H9 (cell line): ENCODE measurements at regions not wholly inside any gene's neighbourhood (a gene's known extent, or its start where the extent isn't known, plus 50 kb on each side); places are given as distances from the start of the nearest gene placed in this dataset.

Source experiments
- DNase-seq: peaks from one replicate; pipeline ENCODE4 v3.0.0-alpha.2; 2017
- H2AFZ ChIP-seq: one replicate; pipeline ENCODE4 v1.6.1; 2013; ENCODE audit warnings: mild to moderate bottlenecking, low read length, control low read depth, moderate library complexity
- H2AK5ac ChIP-seq: 2 replicates; pipeline ENCODE4 v1.6.1; 2013; ENCODE audit warnings: low read length, control low read depth, mixed read lengths; ENCODE audit not compliant: insufficient read length
- H2BK120ac ChIP-seq: one replicate; pipeline ENCODE4 v1.6.1; 2013; ENCODE audit warnings: low read depth, mild to moderate bottlenecking, low read length, control low read depth, inconsistent platforms; ENCODE audit not compliant: poor library complexity, severe bottlenecking
- H2BK12ac ChIP-seq: 2 replicates; pipeline ENCODE4 v1.6.1; 2013; ENCODE audit warnings: low read length, control low read depth, mixed read lengths, low read depth; ENCODE audit not compliant: insufficient read length
- H2BK15ac ChIP-seq: 2 replicates; pipeline ENCODE4 v1.6.1; 2013; ENCODE audit warnings: low read depth, low read length, control low read depth
- H2BK20ac ChIP-seq: one replicate; pipeline ENCODE4 v1.6.1; 2013; ENCODE audit warnings: low read depth, mild to moderate bottlenecking, low read length, control low read depth, inconsistent platforms; ENCODE audit not compliant: poor library complexity, severe bottlenecking
- H2BK5ac ChIP-seq: 2 replicates; pipeline ENCODE4 v1.6.1; 2013; ENCODE audit warnings: low read length, control low read depth, mixed read lengths; ENCODE audit not compliant: insufficient read length
- H3K14ac ChIP-seq: 2 replicates; pipeline ENCODE4 v1.6.1; 2013; ENCODE audit warnings: low read length, control low read depth; ENCODE audit not compliant: insufficient read depth
- H3K18ac ChIP-seq: 2 replicates; pipeline ENCODE4 v1.6.1; 2013; ENCODE audit warnings: low read depth, mild to moderate bottlenecking, mixed read lengths, low read length, control low read depth; ENCODE audit not compliant: insufficient read length
- H3K23ac ChIP-seq: 2 replicates; pipeline ENCODE4 v1.6.1; 2013; ENCODE audit warnings: low read length, control low read depth, mixed read lengths, low read depth; ENCODE audit not compliant: insufficient read length
- H3K23me2 ChIP-seq: 2 replicates; pipeline ENCODE4 v1.6.1; 2013; ENCODE audit warnings: low read depth, mild to moderate bottlenecking, mixed read lengths, low read length, control low read depth; ENCODE audit not compliant: insufficient read length, poor library complexity, severe bottlenecking
- H3K27ac ChIP-seq: 2 replicates; pipeline ENCODE4 v1.5.1; 2013; ENCODE audit warnings: low read length, control low read depth, mixed read lengths, low read depth; ENCODE audit not compliant: insufficient read length
- H3K27me3 ChIP-seq: 2 replicates; pipeline ENCODE4 v1.6.1; 2013; ENCODE audit warnings: low read length, control low read depth, inconsistent platforms; ENCODE audit not compliant: insufficient read depth
- H3K4ac ChIP-seq: 2 replicates; pipeline ENCODE4 v1.6.1; 2013; ENCODE audit warnings: low read depth, mild to moderate bottlenecking, control low read depth, inconsistent platforms, low read length, moderate library complexity
- H3K4me1 ChIP-seq: 2 replicates; pipeline ENCODE4 v1.6.1; 2013; ENCODE audit warnings: low read length, control low read depth, inconsistent platforms; ENCODE audit not compliant: insufficient read depth
- H3K4me2 ChIP-seq: 2 replicates; pipeline ENCODE4 v1.6.1; 2013; ENCODE audit warnings: low read length, control low read depth, mixed read lengths; ENCODE audit not compliant: insufficient read length, insufficient read depth
- H3K56ac ChIP-seq: 2 replicates; pipeline ENCODE4 v1.6.1; 2013; ENCODE audit warnings: low read depth, mild to moderate bottlenecking, mixed read lengths, low read length, control low read depth; ENCODE audit not compliant: insufficient read length
- H3K79me1 ChIP-seq: 2 replicates; pipeline ENCODE4 v1.6.1; 2013; ENCODE audit warnings: low read depth, mild to moderate bottlenecking, moderate library complexity, low read length, control low read depth, inconsistent platforms; ENCODE audit not compliant: insufficient read depth, poor library complexity, severe bottlenecking
- H3K79me2 ChIP-seq: 2 replicates; pipeline ENCODE4 v1.6.1; 2013; ENCODE audit warnings: low read length, control low read depth, inconsistent platforms; ENCODE audit not compliant: insufficient read depth
- H3K9ac ChIP-seq: 2 replicates; pipeline ENCODE4 v1.6.1; 2013; ENCODE audit warnings: low read length, control low read depth, mixed read lengths; ENCODE audit not compliant: insufficient read length; ENCODE audit errors: extremely low read depth
- H3K9me3 ChIP-seq: one replicate; pipeline ENCODE4 v1.6.1; 2013; ENCODE audit warnings: low read depth, low read length, inconsistent platforms; ENCODE audit not compliant: control insufficient read depth
- H3T11ph ChIP-seq: one replicate; pipeline ENCODE4 v1.6.1; 2013; ENCODE audit warnings: mild to moderate bottlenecking, low read length, control low read depth, inconsistent platforms
- H4K20me1 ChIP-seq: one replicate; pipeline ENCODE4 v1.6.1; 2013; ENCODE audit not compliant: control insufficient read depth, insufficient read length, insufficient read depth
- H4K5ac ChIP-seq: 2 replicates; pipeline ENCODE4 v1.6.1; 2013; ENCODE audit warnings: low read depth, mild to moderate bottlenecking, mixed read lengths, low read length, control low read depth; ENCODE audit not compliant: insufficient read length
- H4K8ac ChIP-seq: replicated peaks from 2 replicates; pipeline ENCODE4 v1.6.1; 2013; ENCODE audit warnings: low read length, control low read depth, mixed read lengths, low read depth; ENCODE audit not compliant: insufficient read length
- H4K91ac ChIP-seq: 2 replicates; pipeline ENCODE4 v1.6.1; 2013; ENCODE audit warnings: low read depth, mild to moderate bottlenecking, moderate library complexity, mixed read lengths, low read length, control low read depth; ENCODE audit not compliant: insufficient read length
- H3K27ac Mint-ChIP-seq, 3 experiments: 2 replicates in 2 of 3; 3 replicates in 1 of 3; pipeline ENCODE4 v1.8.0; 2020 to 2021; ENCODE audit warnings: mixed read lengths in 3 of 3, mild to moderate bottlenecking in 1 of 3, moderate library complexity in 1 of 3
- H3K27me3 Mint-ChIP-seq: 2 replicates; pipeline ENCODE4 v1.8.0; 2021; ENCODE audit warnings: low read depth, mild to moderate bottlenecking, moderate library complexity, mixed read lengths
- H3K36me3 Mint-ChIP-seq, 3 experiments: 2 replicates in 2 of 3; 3 replicates in 1 of 3; pipeline ENCODE4 v1.8.0; 2020 to 2021; ENCODE audit warnings: low read depth in 3 of 3, mixed read lengths in 3 of 3; ENCODE audit not compliant: insufficient read depth in 1 of 3
- H3K4me1 Mint-ChIP-seq, 2 experiments: 2 replicates each; pipeline ENCODE4 v1.8.0; 2020; ENCODE audit warnings: mixed read lengths in 2 of 2
- H3K4me3 Mint-ChIP-seq, 2 experiments: 2 replicates in 1 of 2; 3 replicates in 1 of 2; pipeline ENCODE4 v1.8.0; 2020 to 2021; ENCODE audit warnings: mild to moderate bottlenecking in 2 of 2, mixed read lengths in 2 of 2, moderate library complexity in 1 of 2
- H3K9me3 Mint-ChIP-seq, 2 experiments: 2 replicates in 1 of 2; 3 replicates in 1 of 2; pipeline ENCODE4 v1.8.0; 2020; ENCODE audit warnings: mild to moderate bottlenecking in 2 of 2, mixed read lengths in 2 of 2, moderate library complexity in 1 of 2
- CTCF ChIP-seq: fragments of 200-600 bp; sonication (generic); conservative IDR thresholded peaks from 3 replicates; pipeline ENCODE4 v1.8.0; 2021; ENCODE audit warnings: antibody characterized with exemption, mild to moderate bottlenecking
- WGBS: extraction: QIAGEN DNeasy Blood & Tissue Kit; methylation state at CpG from one replicate; pipeline ENCODE4 v1.1.7; 2013; ENCODE audit warnings: missing lambda C conversion rate, low lambda C conversion rate, mixed read lengths; ENCODE audit not compliant: insufficient read length; ENCODE audit errors: extremely low coverage; 5-methylcytosine and 5-hydroxymethylcytosine counted together

GRCh38 chr11:93251922-93252321, 54.1 kb upstream of the SLC36A4 start:
- no peak for DNase-seq
- H3K9ac ChIP-seq: no peak overlapping the region
- peak; percentile 43; the same call in 2 of the 3 replicates for TF ChIP-seq CTCF
- no peaks in the 10 kb centered on the region for H3K9me3 ChIP-seq
- H3K9me3 Mint-ChIP-seq: peaks cover 7 to 10% of the 10 kb centered on the region in 2 experiments; a peak in 3 of 5 replicates
- no peak overlapping the region for H3K23ac ChIP-seq
- H4K8ac ChIP-seq: no peak overlapping the region
- H4K5ac ChIP-seq: no peak overlapping the region
- H3K36me3 Mint-ChIP-seq: peaks cover 0 to 10% (median 2%) of the 10 kb centered on the region in 3 experiments; a peak in 3 of 7 replicates
- H3K4ac ChIP-seq: no peak overlapping the region
- H3K27ac ChIP-seq: no peak overlapping the region
- H3K4me1 ChIP-seq: no peaks in the 10 kb centered on the region
- no peaks in the 10 kb centered on the region for H3K27me3 Mint-ChIP-seq
- no peak overlapping the region for H4K91ac ChIP-seq
- H3K79me2 ChIP-seq: no peaks in the 10 kb centered on the region
- no peaks in the 10 kb centered on the region for H3K23me2 ChIP-seq
- no peak overlapping the region for H2BK5ac ChIP-seq
- H3K14ac ChIP-seq: no peak overlapping the region
- no peaks in the 10 kb centered on the region for H4K20me1 ChIP-seq
- H3T11ph ChIP-seq: no peak overlapping the region
- H3K27ac Mint-ChIP-seq: no peak overlapping the region
- H2AK5ac ChIP-seq: no peak overlapping the region
- H3K18ac ChIP-seq: no peak overlapping the region
- no peak overlapping the region for H3K4me2 ChIP-seq
- no peak overlapping the region for H3K4me3 Mint-ChIP-seq
- H3K4me1 Mint-ChIP-seq: peaks cover under 1 to 2% of the 10 kb centered on the region in 2 experiments; a peak in 2 of 4 replicates
- no peak overlapping the region for H2BK120ac ChIP-seq
- no peak overlapping the region for H2BK12ac ChIP-seq
- H3K27me3 ChIP-seq: no peaks in the 10 kb centered on the region
- no CpG with 5 or more reads among the region's 1 CpG for WGBS
- H2AFZ ChIP-seq: no peak overlapping the region
- no peak overlapping the region for H2BK15ac ChIP-seq
- H2BK20ac ChIP-seq: no peak overlapping the region
- no peaks in the 10 kb centered on the region for H3K79me1 ChIP-seq
- H3K56ac ChIP-seq: no peak overlapping the region
